Midbrain (tissue), 1 donor: ENCODE measurements at regions not wholly inside any gene's neighbourhood (a gene's known extent, or its start where the extent isn't known, plus 50 kb on each side); places are given as distances from the start of the nearest gene placed in this dataset.
"Not testable (repeated sequence)": the region's sequence is repeated elsewhere in the genome, so short reads cannot be mapped to it uniquely, and the experiment has no call there.

Source experiments
- DNase-seq: peaks from one replicate; lab custom pipeline; 2025; lab: John Stamatoyannopoulos, UW

- DNase-seq, result no peak
These were observed 538.8 kb downstream of the MATN1 start for GRCh38 chr1:30184393-30185141.

DNA sequence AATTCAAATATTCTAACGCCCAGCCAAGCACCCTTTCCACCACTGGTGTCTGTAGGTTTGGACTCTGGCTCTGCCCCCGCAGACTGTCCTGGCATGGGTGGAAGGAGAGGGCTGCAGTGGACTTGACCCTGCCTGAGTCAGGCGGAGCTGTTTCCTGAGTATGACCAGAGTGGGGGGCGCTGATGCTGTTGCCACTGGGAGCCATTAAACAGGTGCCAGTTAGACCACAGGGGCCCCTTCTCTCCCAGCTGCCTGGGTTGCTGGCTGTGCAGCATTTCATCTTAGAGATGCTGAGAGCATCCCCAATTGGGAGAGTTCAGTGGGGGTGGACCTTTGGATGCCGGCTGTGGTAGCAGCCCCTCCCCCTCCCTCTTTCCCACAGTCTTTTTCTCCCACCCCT, 539.5 kb downstream of the MATN1 start:
- DNase-seq, result no peak

GRCh38 chr1:30183006-30183405, 540.4 kb downstream of the MATN1 start:
- DNase-seq, result no peak

DNA sequence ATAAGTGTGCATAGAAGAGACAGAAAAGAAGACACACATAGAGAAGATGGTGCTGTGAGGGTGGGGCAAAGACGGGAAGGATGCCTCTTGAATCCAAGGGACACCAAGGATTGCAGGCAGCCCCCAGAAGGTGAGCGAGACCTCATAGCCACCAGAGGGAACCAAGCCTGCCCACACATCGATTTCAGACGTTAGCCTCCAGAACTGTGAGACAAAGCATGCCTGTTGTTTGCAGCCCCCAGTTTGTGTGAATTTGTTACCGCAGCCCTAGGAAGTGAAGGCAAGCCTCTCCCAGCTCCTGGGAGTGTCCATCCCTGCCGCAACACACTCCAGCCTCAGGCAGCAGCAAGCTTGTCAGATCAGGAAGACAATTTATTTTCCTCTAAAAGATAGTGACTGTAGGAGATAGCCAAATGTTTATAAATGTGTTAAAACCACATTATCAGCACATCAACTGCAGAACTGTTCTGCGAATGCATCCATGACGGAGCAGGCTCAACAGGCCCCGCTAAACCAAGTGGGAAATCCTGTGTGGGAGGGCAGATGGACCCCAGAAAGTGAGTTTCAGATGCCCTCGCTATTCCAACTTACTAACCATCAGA, 543.3 kb downstream of the MATN1 start:
- DNase-seq, result no peak

DNA sequence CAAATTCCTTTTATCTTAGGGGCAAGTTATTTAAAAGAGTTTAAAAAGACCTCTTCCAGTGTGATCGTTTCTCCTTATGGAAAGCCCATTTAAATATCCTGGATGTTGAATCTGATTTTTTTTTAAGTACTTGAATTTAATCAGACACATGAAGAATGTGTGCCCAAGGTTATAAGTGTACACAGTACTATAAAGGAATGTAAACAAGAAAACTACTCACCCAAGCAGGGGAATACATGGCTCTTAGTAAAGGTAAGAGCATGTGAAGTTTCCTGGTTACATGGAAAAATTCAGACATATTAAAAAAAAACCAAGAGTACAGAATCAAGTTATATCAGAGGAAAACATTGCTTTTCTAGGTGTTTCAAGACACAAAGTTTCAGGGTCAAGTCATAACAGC, 546.9 kb downstream of the MATN1 start:
- DNase-seq, result no peak

DNA sequence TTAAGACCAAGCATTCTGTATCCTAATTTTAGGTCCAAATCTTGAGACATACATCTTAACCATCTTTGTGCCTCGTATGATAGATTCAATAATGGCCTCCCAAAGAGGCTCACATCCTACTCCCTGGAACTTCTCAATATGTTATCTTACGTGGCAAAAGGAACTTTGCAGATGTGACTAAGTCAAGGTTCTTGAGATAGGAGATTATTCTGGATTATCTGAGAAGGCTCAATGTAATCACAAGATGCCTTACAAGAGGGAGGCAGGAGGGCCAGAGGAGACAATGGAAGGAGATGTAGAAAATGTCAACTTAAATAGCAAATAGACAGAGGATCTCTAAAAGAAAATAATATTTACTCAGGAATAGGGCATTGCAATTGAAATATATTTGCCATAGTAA, 548.9 kb downstream of the MATN1 start:
- DNase-seq, result no peak

GRCh38 chr1:30173560-30173959, 549.8 kb downstream of the MATN1 start:
- DNase-seq, result no peak

DNA sequence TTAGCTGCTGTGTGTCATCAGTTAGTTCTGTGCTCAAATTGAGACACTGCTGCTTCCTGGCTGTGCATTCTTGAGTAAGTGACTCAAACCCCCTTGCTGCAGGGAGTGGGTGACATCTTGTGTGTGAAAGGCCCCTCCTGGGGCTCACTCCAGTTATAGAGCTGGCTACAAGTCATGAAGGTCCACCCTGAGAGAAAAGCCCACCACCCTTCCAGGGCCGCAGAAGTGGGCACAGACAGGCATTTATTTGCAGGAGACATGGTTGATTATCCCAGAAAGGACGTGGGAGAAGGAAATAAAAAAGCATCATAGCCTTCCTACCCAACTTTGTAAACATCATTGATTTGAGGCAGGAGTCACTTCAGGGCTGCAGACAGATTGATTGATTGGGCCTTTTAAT, 550.6 kb downstream of the MATN1 start:
- no peak for DNase-seq

- no peak for DNase-seq
These were observed 551.1 kb downstream of the MATN1 start for GRCh38 chr1:30172299-30172694.

DNA sequence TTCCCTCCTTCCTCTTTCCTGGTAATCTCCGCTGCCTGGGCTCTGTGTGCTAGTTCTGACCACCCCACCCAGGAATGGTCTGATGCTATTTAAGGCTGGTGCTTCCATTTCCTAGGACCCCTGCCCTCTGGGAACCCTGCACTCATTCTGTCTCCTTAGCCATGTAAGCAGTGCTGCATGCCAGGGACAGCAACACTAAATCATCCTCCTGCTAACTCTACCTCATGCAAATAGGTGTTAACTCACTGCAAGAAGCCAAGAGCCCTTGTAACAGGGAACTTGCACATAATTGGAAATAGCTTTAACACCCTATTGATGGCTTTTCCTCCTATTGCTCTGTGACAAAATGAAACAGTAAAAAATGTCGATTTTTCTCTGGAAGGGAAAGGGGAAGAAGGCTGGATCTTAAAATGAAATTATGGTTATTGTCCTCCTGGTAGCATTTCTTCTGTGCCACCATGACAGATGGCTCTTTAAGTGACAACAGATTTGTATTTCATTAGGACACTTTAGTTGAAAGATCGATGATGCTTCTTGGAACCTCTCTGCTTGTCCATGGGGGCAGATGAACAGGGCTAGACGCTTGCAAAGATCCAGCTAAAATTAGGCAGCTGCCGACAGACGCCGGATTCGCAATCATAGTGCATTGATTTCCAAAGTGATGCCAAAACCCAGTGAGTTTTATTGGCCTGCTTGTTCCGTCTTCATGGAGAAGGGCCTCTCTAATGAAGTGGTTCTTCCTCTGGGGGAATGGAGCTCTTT, 551.7 kb downstream of the MATN1 start:
- DNase-seq, result no peak

GRCh38 chr1:30169269-30169668, 554.1 kb downstream of the MATN1 start:
- no peak for DNase-seq

DNA sequence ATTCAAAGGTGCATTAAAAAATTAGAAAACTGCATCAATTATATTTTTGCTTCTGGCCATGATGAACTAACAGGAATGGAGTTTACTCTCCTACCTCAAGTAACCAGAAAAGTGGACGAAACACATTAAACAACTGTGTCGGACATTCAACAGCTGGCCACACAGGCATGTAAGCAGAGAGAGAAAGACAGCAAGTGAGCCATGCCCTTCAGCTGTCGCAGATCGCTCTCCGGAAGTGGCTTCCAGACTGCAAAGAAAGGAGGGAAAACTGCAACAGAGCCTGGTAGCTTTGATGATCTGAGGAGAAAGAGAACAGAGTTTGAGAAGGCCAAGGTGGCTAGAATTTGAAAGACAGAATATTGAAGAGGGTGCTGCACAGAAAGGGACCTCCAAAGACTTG, 557.2 kb downstream of the MATN1 start:
- DNase-seq, result no peak

- no peak for DNase-seq
These were observed 558.3 kb downstream of the MATN1 start for GRCh38 chr1:30165116-30165515.

GRCh38 chr1:30164693-30165092, 558.7 kb downstream of the MATN1 start:
- DNase-seq, result no peak

DNA sequence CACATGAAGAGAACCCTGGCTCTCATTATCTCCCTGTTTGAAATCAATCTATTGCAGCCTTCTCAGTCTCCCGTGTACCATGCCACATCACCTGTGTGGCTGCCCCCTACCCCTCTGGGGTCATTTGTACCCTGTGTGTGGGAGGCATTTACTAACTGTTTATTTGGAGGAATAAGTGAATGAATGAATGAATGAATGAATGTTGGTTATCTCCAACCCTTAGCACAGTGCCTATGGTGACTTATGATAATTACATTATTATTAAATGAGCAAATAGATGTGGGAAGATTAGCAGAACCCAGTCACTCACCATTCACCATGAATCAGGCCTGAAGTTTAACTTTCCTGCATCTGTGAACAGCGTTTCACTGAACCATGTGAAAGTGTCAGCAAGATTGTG, 560.8 kb downstream of the MATN1 start:
- no peak for DNase-seq

- DNase-seq, result no peak
These were observed 561.4 kb downstream of the MATN1 start for GRCh38 chr1:30161953-30162352.

DNA sequence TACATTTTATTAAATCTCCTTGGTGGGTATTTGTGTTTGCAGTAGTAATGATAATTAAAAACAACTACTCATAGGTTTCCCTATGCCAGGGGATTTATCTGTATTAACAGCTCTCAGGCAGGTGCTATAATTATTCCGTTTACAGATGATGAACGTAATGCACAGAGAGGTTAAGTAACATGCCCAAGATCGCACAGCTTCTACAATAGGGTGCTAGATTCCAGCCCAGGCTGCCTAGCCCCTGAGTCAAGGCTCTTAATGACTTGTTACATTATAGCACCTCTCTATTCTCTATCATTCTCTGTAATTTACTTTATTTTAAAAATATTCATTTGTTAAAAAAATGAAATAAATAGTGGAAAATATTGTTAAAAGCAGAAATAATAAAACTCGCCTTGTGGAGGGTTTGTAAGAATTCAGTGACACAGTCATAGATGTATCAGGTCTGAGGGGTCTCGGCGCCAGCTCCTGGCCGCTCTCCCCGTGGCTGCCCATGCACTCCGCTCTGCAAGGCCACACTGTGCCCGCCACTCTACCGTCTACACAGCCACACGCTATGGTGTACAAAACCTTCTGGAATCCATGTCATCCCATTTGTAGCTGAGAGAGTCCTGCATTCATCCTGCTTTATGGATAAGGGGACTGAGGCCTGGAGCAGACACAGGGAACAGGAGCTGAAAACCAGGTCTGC, 562.2 kb downstream of the MATN1 start:
- no peak for DNase-seq

GRCh38 chr1:30159015-30159414, 564.4 kb downstream of the MATN1 start:
- DNase-seq, result no peak

GRCh38 chr1:30155698-30156097, 567.7 kb downstream of the MATN1 start:
- DNase-seq, result not testable (repeated sequence)

- DNase-seq, result not testable (repeated sequence)
These were observed 568.1 kb downstream of the MATN1 start for GRCh38 chr1:30155253-30155652.

- DNase-seq, result no peak
These were observed 569.5 kb downstream of the MATN1 start for GRCh38 chr1:30153743-30154449.

- DNase-seq, result no peak
These were observed 571.6 kb downstream of the MATN1 start for GRCh38 chr1:30151826-30152225.
